B cell (primary cell): ENCODE measurements at regions not wholly inside any gene's neighbourhood (a gene's known extent, or its start where the extent isn't known, plus 50 kb on each side); places are given as distances from the start of the nearest gene placed in this dataset.

ENCODE experiments used
- EZH2 ChIP-seq: IDR thresholded peaks from 2 replicates; pipeline ENCODE4 v1.6.1; 2012; ENCODE audit warnings: borderline replicate concordance, low read depth, mild to moderate bottlenecking, moderate library complexity, low read length; ENCODE audit not compliant: insufficient read depth, poor library complexity, severe bottlenecking
- TF ChIP-seq, protein P1 (sequence below): fragments of 200-600 bp; IDR thresholded peaks from one replicate; pipeline ENCODE4 v1.8.0; 2022; ENCODE audit warnings: antibody characterized with exemption, mild to moderate bottlenecking

DNA sequence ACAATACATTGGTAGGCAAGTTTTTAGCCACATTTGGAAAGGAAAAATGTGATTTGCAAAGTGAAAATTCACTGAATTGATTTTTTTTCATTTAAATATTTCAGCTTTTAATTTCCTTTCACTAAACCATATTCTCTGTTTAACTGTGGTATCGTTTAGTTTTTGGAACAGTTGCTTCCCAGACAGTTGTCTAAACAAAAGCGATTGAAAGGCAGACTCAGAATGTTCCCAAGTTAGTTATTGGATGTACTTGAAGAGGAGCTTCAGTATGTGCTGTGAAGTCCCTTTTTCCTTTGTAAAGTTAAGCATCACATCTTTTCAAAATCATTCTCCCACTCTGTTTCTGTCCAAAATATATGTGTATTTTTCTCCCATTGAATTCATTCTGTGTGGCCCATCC, 623.4 kb upstream of the LUZP2 start:
- TF ChIP-seq, protein P1, sequence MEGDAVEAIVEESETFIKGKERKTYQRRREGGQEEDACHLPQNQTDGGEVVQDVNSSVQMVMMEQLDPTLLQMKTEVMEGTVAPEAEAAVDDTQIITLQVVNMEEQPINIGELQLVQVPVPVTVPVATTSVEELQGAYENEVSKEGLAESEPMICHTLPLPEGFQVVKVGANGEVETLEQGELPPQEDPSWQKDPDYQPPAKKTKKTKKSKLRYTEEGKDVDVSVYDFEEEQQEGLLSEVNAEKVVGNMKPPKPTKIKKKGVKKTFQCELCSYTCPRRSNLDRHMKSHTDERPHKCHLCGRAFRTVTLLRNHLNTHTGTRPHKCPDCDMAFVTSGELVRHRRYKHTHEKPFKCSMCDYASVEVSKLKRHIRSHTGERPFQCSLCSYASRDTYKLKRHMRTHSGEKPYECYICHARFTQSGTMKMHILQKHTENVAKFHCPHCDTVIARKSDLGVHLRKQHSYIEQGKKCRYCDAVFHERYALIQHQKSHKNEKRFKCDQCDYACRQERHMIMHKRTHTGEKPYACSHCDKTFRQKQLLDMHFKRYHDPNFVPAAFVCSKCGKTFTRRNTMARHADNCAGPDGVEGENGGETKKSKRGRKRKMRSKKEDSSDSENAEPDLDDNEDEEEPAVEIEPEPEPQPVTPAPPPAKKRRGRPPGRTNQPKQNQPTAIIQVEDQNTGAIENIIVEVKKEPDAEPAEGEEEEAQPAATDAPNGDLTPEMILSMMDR = no peak
- no peak for TF ChIP-seq EZH2
